C4-2B (cell line): ENCODE measurements at regions not wholly inside any gene's neighbourhood (a gene's known extent, or its start where the extent isn't known, plus 50 kb on each side); places are given as distances from the start of the nearest gene placed in this dataset.

ENCODE experiments used
- ZFX ChIP-seq: fragments of 450-650 bp; IDR thresholded peaks from 2 replicates; pipeline ENCODE4 v1.6.1; 2017
- TF ChIP-seq, protein P1 (sequence below): fragments of 450-650 bp; conservative IDR thresholded peaks from 2 replicates; pipeline ENCODE4 v1.5.1; 2017; ENCODE audit warnings: mild to moderate bottlenecking

DNA sequence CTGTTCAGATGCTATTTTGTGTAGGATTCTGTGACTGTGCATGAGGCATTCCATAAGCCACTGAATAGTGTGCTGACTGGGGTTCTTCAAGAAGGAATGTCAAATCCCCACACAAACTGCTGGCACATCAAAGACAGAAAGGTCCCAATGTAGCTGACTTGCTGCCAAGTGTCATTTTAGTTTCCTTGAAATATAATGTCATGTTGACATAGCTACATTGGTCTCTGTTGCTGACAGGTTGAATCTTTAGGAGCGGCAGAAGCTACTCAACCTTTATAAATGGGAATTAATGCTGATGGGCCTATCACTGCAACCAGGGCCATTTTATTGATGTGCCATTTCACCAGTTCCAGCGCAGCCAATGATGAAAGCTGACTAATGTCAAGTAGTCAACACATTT is 1110.7 kb upstream of the B3GALT2 start:
- TF ChIP-seq, protein P1, sequence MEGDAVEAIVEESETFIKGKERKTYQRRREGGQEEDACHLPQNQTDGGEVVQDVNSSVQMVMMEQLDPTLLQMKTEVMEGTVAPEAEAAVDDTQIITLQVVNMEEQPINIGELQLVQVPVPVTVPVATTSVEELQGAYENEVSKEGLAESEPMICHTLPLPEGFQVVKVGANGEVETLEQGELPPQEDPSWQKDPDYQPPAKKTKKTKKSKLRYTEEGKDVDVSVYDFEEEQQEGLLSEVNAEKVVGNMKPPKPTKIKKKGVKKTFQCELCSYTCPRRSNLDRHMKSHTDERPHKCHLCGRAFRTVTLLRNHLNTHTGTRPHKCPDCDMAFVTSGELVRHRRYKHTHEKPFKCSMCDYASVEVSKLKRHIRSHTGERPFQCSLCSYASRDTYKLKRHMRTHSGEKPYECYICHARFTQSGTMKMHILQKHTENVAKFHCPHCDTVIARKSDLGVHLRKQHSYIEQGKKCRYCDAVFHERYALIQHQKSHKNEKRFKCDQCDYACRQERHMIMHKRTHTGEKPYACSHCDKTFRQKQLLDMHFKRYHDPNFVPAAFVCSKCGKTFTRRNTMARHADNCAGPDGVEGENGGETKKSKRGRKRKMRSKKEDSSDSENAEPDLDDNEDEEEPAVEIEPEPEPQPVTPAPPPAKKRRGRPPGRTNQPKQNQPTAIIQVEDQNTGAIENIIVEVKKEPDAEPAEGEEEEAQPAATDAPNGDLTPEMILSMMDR = no peak
- TF ChIP-seq ZFX = no peak
